ENCODE measurements at regions not wholly inside any gene's neighbourhood (a gene's known extent, or its start where the extent isn't known, plus 50 kb on each side); places are given as distances from the start of the nearest gene placed in this dataset.

DNA sequence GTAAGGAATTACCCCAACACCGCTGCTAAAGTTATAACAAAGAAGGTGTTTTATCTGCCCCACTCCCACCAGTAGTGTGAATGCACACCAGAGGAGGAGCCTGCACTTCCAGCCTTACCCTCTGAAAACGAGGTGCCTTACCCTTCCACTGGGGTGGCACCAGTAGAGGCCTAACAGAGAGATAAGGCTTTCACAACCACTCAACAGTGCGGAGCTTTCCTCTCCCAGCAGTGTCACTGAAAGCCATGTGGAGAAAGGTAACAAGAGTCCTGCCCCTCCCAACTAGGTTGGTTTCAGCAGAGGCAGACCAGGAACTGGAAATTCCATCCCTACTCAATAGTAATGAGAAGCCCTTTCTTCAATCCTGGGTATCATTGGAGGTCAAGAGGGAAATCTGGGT is 539.2 kb downstream of the VGLL3 start:
- no peak for ATAC-seq

DNA sequence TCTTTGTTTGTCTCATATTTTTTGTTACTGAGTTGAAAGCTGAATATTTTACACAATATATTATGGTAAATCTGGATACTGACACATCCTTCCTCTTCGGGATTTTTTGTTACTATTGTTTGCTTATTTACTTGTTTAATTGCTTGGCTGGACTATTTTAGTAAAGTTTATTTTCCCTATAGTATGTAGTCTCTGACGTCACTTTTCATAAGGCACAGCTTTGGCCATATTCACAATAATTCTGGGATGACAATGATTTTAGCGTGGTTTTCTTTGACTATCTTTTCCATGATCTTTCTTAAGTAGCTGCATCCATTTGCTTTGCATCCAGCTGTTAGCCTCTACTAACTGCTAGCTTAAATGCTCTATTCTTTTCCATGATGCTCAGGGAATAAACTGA is 552.4 kb downstream of the VGLL3 start:
- CTCF ChIA-PET, result no interaction called here
- H3K27ac ChIP-seq (ENCODE audit: low read length), result no peak overlapping the region
- TF ChIP-seq, protein P1, sequence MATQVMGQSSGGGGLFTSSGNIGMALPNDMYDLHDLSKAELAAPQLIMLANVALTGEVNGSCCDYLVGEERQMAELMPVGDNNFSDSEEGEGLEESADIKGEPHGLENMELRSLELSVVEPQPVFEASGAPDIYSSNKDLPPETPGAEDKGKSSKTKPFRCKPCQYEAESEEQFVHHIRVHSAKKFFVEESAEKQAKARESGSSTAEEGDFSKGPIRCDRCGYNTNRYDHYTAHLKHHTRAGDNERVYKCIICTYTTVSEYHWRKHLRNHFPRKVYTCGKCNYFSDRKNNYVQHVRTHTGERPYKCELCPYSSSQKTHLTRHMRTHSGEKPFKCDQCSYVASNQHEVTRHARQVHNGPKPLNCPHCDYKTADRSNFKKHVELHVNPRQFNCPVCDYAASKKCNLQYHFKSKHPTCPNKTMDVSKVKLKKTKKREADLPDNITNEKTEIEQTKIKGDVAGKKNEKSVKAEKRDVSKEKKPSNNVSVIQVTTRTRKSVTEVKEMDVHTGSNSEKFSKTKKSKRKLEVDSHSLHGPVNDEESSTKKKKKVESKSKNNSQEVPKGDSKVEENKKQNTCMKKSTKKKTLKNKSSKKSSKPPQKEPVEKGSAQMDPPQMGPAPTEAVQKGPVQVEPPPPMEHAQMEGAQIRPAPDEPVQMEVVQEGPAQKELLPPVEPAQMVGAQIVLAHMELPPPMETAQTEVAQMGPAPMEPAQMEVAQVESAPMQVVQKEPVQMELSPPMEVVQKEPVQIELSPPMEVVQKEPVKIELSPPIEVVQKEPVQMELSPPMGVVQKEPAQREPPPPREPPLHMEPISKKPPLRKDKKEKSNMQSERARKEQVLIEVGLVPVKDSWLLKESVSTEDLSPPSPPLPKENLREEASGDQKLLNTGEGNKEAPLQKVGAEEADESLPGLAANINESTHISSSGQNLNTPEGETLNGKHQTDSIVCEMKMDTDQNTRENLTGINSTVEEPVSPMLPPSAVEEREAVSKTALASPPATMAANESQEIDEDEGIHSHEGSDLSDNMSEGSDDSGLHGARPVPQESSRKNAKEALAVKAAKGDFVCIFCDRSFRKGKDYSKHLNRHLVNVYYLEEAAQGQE (IDR thresholded peaks at IDR 0.05; ENCODE audit: insufficient read depth in 1 of 2, low read depth in 2 of 2, low read length in 1 of 2), result no peak
- TF ChIP-seq TCF7L2 (IDR thresholded peaks at IDR 0.05; ENCODE audit: low read depth, low read length) (no peak), SIN3A (IDR thresholded peaks at IDR 0.05; ENCODE audit: borderline replicate concordance, insufficient read depth, low read depth, low read length) (no peak), POLR2AphosphoS5 (IDR thresholded peaks at IDR 0.05; ENCODE audit: low read depth, low read length) (no peak)
- TF ChIP-seq, protein P2, sequence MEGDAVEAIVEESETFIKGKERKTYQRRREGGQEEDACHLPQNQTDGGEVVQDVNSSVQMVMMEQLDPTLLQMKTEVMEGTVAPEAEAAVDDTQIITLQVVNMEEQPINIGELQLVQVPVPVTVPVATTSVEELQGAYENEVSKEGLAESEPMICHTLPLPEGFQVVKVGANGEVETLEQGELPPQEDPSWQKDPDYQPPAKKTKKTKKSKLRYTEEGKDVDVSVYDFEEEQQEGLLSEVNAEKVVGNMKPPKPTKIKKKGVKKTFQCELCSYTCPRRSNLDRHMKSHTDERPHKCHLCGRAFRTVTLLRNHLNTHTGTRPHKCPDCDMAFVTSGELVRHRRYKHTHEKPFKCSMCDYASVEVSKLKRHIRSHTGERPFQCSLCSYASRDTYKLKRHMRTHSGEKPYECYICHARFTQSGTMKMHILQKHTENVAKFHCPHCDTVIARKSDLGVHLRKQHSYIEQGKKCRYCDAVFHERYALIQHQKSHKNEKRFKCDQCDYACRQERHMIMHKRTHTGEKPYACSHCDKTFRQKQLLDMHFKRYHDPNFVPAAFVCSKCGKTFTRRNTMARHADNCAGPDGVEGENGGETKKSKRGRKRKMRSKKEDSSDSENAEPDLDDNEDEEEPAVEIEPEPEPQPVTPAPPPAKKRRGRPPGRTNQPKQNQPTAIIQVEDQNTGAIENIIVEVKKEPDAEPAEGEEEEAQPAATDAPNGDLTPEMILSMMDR (IDR thresholded peaks at IDR 0.05), result no peak
- POLR2A ChIA-PET, result no interaction called here
- no peaks in the 10 kb centered on the region for H3K27me3 ChIP-seq (ENCODE audit: control insufficient read depth, insufficient read depth, low read length)
- no peaks in the 10 kb centered on the region for H3K36me3 ChIP-seq (ENCODE audit: control insufficient read depth, insufficient read depth, low read length)
- BruUV-seq (replicated peaks), result no TSS peak
- ATAC-seq (no peak), DNase-seq (ENCODE audit: low read depth, low spot score) (no peak)
- no peaks in the 10 kb centered on the region for H3K9me3 ChIP-seq (ENCODE audit: control insufficient read depth, insufficient read depth, low read depth, low read length)
- H3K4me1 ChIP-seq (ENCODE audit: control insufficient read depth, insufficient read depth, low read length), result no peaks in the 10 kb centered on the region
- in situ Hi-C loops (cut with HindIII; ENCODE audit: low pct_unique_long_range_greater_than_20kb, low sequenced_read_pairs), result no loop called here
- no peak overlapping the region for H3K4me3 ChIP-seq (ENCODE audit: low read depth in 2 of 2, low read length in 2 of 2)
- intact Hi-C loops (cut with micrococcal nuclease; ENCODE audit: unreplicated experiment), result no loop called here

More for the DNA sequence above, 539.2 kb downstream of the VGLL3 start:
- Histone ChIP-seq H3K9me3 (ENCODE audit: control insufficient read depth, insufficient read depth, low read depth, low read length) (no peaks in the 10 kb centered on the region), H3K27ac (ENCODE audit: low read length) (no peak overlapping the region), H3K4me3 (ENCODE audit: low read depth in 2 of 2, low read length in 2 of 2) (no peak overlapping the region), H3K4me1 (ENCODE audit: control insufficient read depth, insufficient read depth, low read length) (no peaks in the 10 kb centered on the region), H3K36me3 (ENCODE audit: control insufficient read depth, insufficient read depth, low read length) (no peaks in the 10 kb centered on the region), H3K27me3 (ENCODE audit: control insufficient read depth, insufficient read depth, low read length) (no peaks in the 10 kb centered on the region)
- no TSS peak for BruUV-seq (replicated peaks)
- intact Hi-C loops (cut with micrococcal nuclease; ENCODE audit: unreplicated experiment), result no loop called here
- DNase-seq (ENCODE audit: low read depth, low spot score), result no peak
- CTCF ChIA-PET, result no interaction called here
- POLR2A ChIA-PET, result no interaction called here
- in situ Hi-C loops (cut with HindIII; ENCODE audit: low pct_unique_long_range_greater_than_20kb, low sequenced_read_pairs), result no loop called here
- TF ChIP-seq POLR2AphosphoS5 (IDR thresholded peaks at IDR 0.05; ENCODE audit: low read depth, low read length) (no peak), TCF7L2 (IDR thresholded peaks at IDR 0.05; ENCODE audit: low read depth, low read length) (no peak), SIN3A (IDR thresholded peaks at IDR 0.05; ENCODE audit: borderline replicate concordance, insufficient read depth, low read depth, low read length) (no peak)
- TF ChIP-seq, protein P2 (IDR thresholded peaks at IDR 0.05), result no peak
- TF ChIP-seq, protein P1 (IDR thresholded peaks at IDR 0.05; ENCODE audit: insufficient read depth in 1 of 2, low read depth in 2 of 2, low read length in 1 of 2), result no peak

All from Panc1 (cell line).